SK-N-SH (cell line): ENCODE measurements at regions not wholly inside any gene's neighbourhood (a gene's known extent, or its start where the extent isn't known, plus 50 kb on each side); places are given as distances from the start of the nearest gene placed in this dataset.

Experiments
- CTCF ChIA-PET: fragments of 300-600, 350-600 bp; formaldehyde crosslinking; extraction: SDS; loops from one replicate; lab custom pipeline; 2021; lab: Yijun Ruan, JAX
- POLR2A ChIA-PET: fragments of 350-600 bp; sonication (Branson Sonifier 250); formaldehyde crosslinking; extraction: SDS; loops from one replicate; lab custom pipeline; 2020; ENCODE audit warnings: antibody characterized with exemption, inconsistent platforms; lab: Yijun Ruan, JAX
- DNase-seq: peaks from one replicate; pipeline ENCODE4 v3.0.0; 2012
- H2AFZ ChIP-seq: fragments of 200-600 bp; sonication (generic); 2 replicates; pipeline ENCODE4 v1.8.1; 2016; ENCODE audit warnings: antibody characterized with exemption, mild to moderate bottlenecking, low read depth
- H3F3A ChIP-seq: fragments of 200-600 bp; sonication (generic); replicated peaks from 2 replicates; pipeline ENCODE3; 2016; ENCODE audit warnings: antibody characterized with exemption, mild to moderate bottlenecking; ENCODE audit not compliant: insufficient read depth
- H3K27ac ChIP-seq, 2 experiments: fragments of 200-500 bp in 1 of 2; fragments of 200-600 bp in 1 of 2; sonication (Bioruptor generic) in 1 of 2; sonication (generic), shearing (Covaris generic) in 1 of 2; 2 replicates each; pipeline versions ENCODE4 v1.5.1 to v1.6.1; 2014 to 2016; ENCODE audit warnings: low read depth in 2 of 2, inconsistent platforms in 1 of 2, low read length in 1 of 2, mild to moderate bottlenecking in 1 of 2, mixed read lengths in 1 of 2
- H3K27me3 ChIP-seq: fragments of 200-600 bp; sonication (generic), shearing (Covaris generic); 2 replicates; pipeline ENCODE4 v1.6.1; 2016; ENCODE audit warnings: mixed run types; ENCODE audit not compliant: insufficient read depth
- H3K36me3 ChIP-seq, 2 experiments: fragments of 200-500 bp in 1 of 2; fragments of 200-600 bp in 1 of 2; sonication (Bioruptor generic) in 1 of 2; sonication (generic) in 1 of 2; replicated peaks in 1 of 2; 2 replicates each; pipeline versions ENCODE3 to v1.5.1; 2014 to 2016; ENCODE audit warnings: low read length in 1 of 2, mild to moderate bottlenecking in 1 of 2; ENCODE audit not compliant: insufficient read depth in 2 of 2, control insufficient read depth in 1 of 2
- H3K4me1 ChIP-seq, 2 experiments: fragments of 200-500 bp in 1 of 2; fragments of 200-600 bp in 1 of 2; sonication (Bioruptor generic) in 1 of 2; sonication (generic), shearing (Covaris generic) in 1 of 2; 2 replicates each; pipeline versions ENCODE4 v1.5.1 to v1.6.1; 2014 to 2016; ENCODE audit warnings: low read depth in 1 of 2, low read length in 1 of 2, mixed run types in 1 of 2; ENCODE audit not compliant: insufficient read depth in 2 of 2, control insufficient read depth in 1 of 2
- H3K4me2 ChIP-seq: fragments of 200-600 bp; sonication (generic), shearing (Covaris generic); 2 replicates; pipeline ENCODE4 v1.6.1; 2017; ENCODE audit warnings: mixed run types
- H3K4me3 ChIP-seq, 2 experiments: fragments of 200-500 bp in 1 of 2; fragments of 200-600 bp in 1 of 2; sonication (Bioruptor generic) in 1 of 2; sonication (generic), shearing (Covaris generic) in 1 of 2; 2 replicates each; pipeline versions ENCODE4 v1.5.1 to v1.8.1; 2014 to 2016; ENCODE audit warnings: low read depth in 2 of 2, inconsistent platforms in 1 of 2, low read length in 1 of 2, mild to moderate bottlenecking in 1 of 2, mixed read lengths in 1 of 2, moderate library complexity in 1 of 2
- H3K79me2 ChIP-seq: fragments of 200-600 bp; sonication (generic); 2 replicates; pipeline ENCODE4 v1.8.1; 2017; ENCODE audit warnings: mild to moderate bottlenecking; ENCODE audit not compliant: insufficient read depth
- H3K9ac ChIP-seq: fragments of 200-600 bp; sonication (generic); 2 replicates; pipeline ENCODE4 v1.6.1; 2017; ENCODE audit warnings: mixed run types
- H3K9me2 ChIP-seq: fragments of 200-600 bp; sonication (generic); 2 replicates; pipeline ENCODE4 v1.6.1; 2017; ENCODE audit warnings: mixed run types
- H3K9me3 ChIP-seq: fragments of 200-600 bp; sonication (generic); 2 replicates; pipeline ENCODE4 v1.6.1; 2017; ENCODE audit warnings: mixed run types, mild to moderate bottlenecking, moderate library complexity
- H4K20me1 ChIP-seq: fragments of 200-600 bp; sonication (generic); 2 replicates; pipeline ENCODE4 v1.6.1; 2017; ENCODE audit warnings: mild to moderate bottlenecking, mixed run types; ENCODE audit not compliant: insufficient read depth
- ELF1 ChIP-seq: IDR thresholded peaks from 2 replicates; pipeline ENCODE4 v1.4.0; 2012
- FOSL2 ChIP-seq: IDR thresholded peaks from 2 replicates; pipeline ENCODE4 v1.4.0; 2012; ENCODE audit warnings: low read depth, mild to moderate bottlenecking, moderate library complexity, borderline replicate concordance
- IRF3 ChIP-seq: fragments of 150-350 bp; IDR thresholded peaks from 2 replicates; pipeline ENCODE4 v1.6.1; 2016; ENCODE audit warnings: mild to moderate bottlenecking, low read depth, low read length
- MXI1 ChIP-seq: IDR thresholded peaks from 2 replicates; pipeline ENCODE4 v1.6.1; 2012; ENCODE audit warnings: mild to moderate bottlenecking, low read depth, low read length, improper control_type of control experiment
- NFIC ChIP-seq: IDR thresholded peaks from 2 replicates; pipeline ENCODE4 v1.4.0; 2012; ENCODE audit warnings: borderline replicate concordance
- NRF1 ChIP-seq: IDR thresholded peaks from 2 replicates; pipeline ENCODE4 v1.6.1; 2012; ENCODE audit warnings: low read depth, mild to moderate bottlenecking, low read length
- PBX3 ChIP-seq: IDR thresholded peaks from 2 replicates; pipeline ENCODE4; 2012
- SIN3A ChIP-seq: IDR thresholded peaks from 2 replicates; pipeline ENCODE4 v1.6.1; 2012; ENCODE audit warnings: low read depth, mild to moderate bottlenecking, low read length, moderate library complexity, borderline replicate concordance
- SMC3 ChIP-seq: IDR thresholded peaks from 2 replicates; pipeline ENCODE4 v1.6.1; 2012; ENCODE audit warnings: low read depth, low read length, improper control_type of control experiment
- TCF12 ChIP-seq: IDR thresholded peaks from 2 replicates; pipeline ENCODE4 v1.4.0; 2012
- TEAD4 ChIP-seq: IDR thresholded peaks from 2 replicates; pipeline ENCODE4 v1.4.0; 2012; ENCODE audit warnings: mild to moderate bottlenecking, borderline replicate concordance; ENCODE audit not compliant: insufficient read depth
- YY1 ChIP-seq: IDR thresholded peaks from 2 replicates; pipeline ENCODE4 v1.4.0; 2012; ENCODE audit warnings: low read depth, mild to moderate bottlenecking
- WGBS: methylation state at CpG from one replicate; pipeline ENCODE4 v1.1.6; 2017; ENCODE audit warnings: low lambda C conversion rate; 5-methylcytosine and 5-hydroxymethylcytosine counted together
- TF ChIP-seq, protein P1 (sequence below): IDR thresholded peaks from 2 replicates; pipeline ENCODE4 v1.4.0; 2012; ENCODE audit warnings: low read depth
- TF ChIP-seq, protein P2 (sequence below): IDR thresholded peaks from 2 replicates; pipeline ENCODE4 v1.4.0; 2012; ENCODE audit warnings: low read depth, borderline replicate concordance
- TF ChIP-seq, protein P3 (sequence below): IDR thresholded peaks from 2 replicates; pipeline ENCODE4 v1.4.0; 2012; ENCODE audit warnings: low read depth, borderline replicate concordance

DNA sequence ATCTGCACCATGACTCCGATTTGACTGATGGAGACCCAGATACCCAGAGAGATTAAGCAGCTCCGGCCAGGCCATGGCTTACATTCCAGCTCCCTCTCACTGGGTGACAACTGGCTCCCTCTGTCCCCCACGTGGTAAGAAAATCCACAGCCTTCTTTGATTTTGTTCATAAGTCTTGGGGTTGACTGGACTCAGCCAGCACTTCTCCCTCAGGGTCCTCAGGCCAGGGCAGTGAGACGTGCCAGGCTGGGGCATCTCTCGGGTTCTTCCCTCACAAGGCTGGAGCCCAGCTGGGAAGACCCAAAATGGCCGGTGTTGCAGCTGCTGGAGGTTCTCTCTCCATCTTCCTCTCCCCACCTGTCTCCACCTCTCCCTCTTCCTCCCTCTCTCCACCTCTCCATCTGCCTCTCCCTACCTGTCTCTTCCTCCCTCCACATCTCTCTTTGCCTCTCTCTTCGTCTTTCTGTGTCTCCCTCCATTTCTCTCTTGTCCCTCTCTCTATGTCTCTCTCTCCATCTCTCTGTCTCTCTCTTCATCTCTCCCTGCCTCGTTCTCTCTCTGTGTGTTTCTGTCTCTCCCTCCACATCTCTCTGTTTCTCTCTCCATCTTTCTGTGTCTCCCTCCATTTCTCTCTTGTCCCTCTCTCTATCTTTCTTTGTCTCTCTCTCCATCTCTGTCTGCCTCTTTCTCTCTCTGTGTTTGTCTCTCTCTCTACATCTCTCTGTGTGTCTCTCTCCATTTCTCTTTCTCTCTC is 105.3 kb downstream of the FOXL1 start:
- POLR2A ChIA-PET = no interaction called here

DNA sequence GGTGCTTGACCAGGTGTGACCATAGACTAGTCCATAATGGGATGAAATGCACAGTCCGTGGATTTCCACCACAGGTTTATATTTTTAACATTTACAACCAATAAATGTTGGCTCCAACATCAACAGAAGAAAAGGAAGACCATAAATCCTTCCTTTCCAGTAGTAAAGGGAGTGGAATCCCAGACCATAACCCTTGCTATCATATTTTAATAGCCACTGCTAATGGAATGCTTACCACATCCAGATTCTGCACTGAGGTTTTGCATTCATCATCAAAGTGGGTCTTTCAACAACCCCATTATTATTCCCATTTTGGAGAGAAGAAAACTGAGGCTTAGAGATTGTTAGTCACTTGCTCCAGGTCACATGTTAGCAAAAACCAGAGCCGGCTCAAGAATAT is 106.7 kb downstream of the FOXL1 start:
- ChIA-PET CTCF (no interaction called here), POLR2A (no interaction called here)
- no peak for DNase-seq
- 49% methylated on average over 2 of the region's 2 CpGs for WGBS
- Histone ChIP-seq H3K9ac (no peak overlapping the region), H3F3A (peaks cover 37% of the 10 kb centered on the region), H3K4me3 (no peak overlapping the region), H2AFZ (no peak overlapping the region), H3K27me3 (no peaks in the 10 kb centered on the region), H4K20me1 (no peaks in the 10 kb centered on the region), H3K36me3 (no peaks in the 10 kb centered on the region), H3K9me2 (no peaks in the 10 kb centered on the region), H3K4me1 (peaks cover 0 to 23% of the 10 kb centered on the region in 2 experiments; a peak in 2 of 4 replicates), H3K79me2 (no peaks in the 10 kb centered on the region), H3K4me2 (no peak overlapping the region), H3K9me3 (no peaks in the 10 kb centered on the region; the same call in 1 of the 2 replicates), H3K27ac (no peak overlapping the region)
- TF ChIP-seq NFIC (no peak), SMC3 (no peak), YY1 (no peak), FOSL2 (no peak), TEAD4 (no peak), NRF1 (no peak)
- TF ChIP-seq, protein P1, sequence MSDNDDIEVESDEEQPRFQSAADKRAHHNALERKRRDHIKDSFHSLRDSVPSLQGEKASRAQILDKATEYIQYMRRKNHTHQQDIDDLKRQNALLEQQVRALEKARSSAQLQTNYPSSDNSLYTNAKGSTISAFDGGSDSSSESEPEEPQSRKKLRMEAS = no peak
- TF ChIP-seq, protein P2, sequence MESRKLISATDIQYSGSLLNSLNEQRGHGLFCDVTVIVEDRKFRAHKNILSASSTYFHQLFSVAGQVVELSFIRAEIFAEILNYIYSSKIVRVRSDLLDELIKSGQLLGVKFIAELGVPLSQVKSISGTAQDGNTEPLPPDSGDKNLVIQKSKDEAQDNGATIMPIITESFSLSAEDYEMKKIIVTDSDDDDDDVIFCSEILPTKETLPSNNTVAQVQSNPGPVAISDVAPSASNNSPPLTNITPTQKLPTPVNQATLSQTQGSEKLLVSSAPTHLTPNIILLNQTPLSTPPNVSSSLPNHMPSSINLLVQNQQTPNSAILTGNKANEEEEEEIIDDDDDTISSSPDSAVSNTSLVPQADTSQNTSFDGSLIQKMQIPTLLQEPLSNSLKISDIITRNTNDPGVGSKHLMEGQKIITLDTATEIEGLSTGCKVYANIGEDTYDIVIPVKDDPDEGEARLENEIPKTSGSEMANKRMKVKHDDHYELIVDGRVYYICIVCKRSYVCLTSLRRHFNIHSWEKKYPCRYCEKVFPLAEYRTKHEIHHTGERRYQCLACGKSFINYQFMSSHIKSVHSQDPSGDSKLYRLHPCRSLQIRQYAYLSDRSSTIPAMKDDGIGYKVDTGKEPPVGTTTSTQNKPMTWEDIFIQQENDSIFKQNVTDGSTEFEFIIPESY = no peak

More for the DNA sequence above, 105.3 kb downstream of the FOXL1 start:
- peaks cover 42% of the 10 kb centered on the region for H3F3A ChIP-seq
- no peak overlapping the region for H2AFZ ChIP-seq
- WGBS = 70% methylated on average over 8 of the region's 8 CpGs
- CTCF ChIA-PET = no interaction called here
- H3K27ac ChIP-seq = no peak overlapping the region
- no peak overlapping the region for H3K4me2 ChIP-seq
- no peak overlapping the region for H3K9ac ChIP-seq
- no peaks in the 10 kb centered on the region; the same call in 1 of the 2 replicates for H3K9me3 ChIP-seq
- H3K27me3 ChIP-seq = no peaks in the 10 kb centered on the region
- TF ChIP-seq FOSL2 (no peak), SMC3 (no peak), TCF12 (no peak), PBX3 (no peak), SIN3A (no peak), NRF1 (no peak), IRF3 (no peak), ELF1 (no peak), MXI1 (no peak)
- TF ChIP-seq, protein P3, sequence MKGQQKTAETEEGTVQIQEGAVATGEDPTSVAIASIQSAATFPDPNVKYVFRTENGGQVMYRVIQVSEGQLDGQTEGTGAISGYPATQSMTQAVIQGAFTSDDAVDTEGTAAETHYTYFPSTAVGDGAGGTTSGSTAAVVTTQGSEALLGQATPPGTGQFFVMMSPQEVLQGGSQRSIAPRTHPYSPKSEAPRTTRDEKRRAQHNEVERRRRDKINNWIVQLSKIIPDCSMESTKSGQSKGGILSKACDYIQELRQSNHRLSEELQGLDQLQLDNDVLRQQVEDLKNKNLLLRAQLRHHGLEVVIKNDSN = no peak
- H3K9me2 ChIP-seq = no peaks in the 10 kb centered on the region
- H3K36me3 ChIP-seq = no peaks in the 10 kb centered on the region
- no peaks in the 10 kb centered on the region for H3K79me2 ChIP-seq
- H3K4me3 ChIP-seq = no peak overlapping the region
- no peaks in the 10 kb centered on the region for H4K20me1 ChIP-seq
- DNase-seq = no peak
- H3K4me1 ChIP-seq = peaks cover 0 to 27% of the 10 kb centered on the region in 2 experiments; a peak in 2 of 4 replicates
